H1 (cell line): ENCODE measurements at regions not wholly inside any gene's neighbourhood (a gene's known extent, or its start where the extent isn't known, plus 50 kb on each side); places are given as distances from the start of the nearest gene placed in this dataset.

Source experiments
- TF ChIP-seq, protein P1 (sequence below): IDR thresholded peaks from 2 replicates; pipeline ENCODE4 v1.6.1; 2011; ENCODE audit warnings: low read length, improper control_type of control experiment

DNA sequence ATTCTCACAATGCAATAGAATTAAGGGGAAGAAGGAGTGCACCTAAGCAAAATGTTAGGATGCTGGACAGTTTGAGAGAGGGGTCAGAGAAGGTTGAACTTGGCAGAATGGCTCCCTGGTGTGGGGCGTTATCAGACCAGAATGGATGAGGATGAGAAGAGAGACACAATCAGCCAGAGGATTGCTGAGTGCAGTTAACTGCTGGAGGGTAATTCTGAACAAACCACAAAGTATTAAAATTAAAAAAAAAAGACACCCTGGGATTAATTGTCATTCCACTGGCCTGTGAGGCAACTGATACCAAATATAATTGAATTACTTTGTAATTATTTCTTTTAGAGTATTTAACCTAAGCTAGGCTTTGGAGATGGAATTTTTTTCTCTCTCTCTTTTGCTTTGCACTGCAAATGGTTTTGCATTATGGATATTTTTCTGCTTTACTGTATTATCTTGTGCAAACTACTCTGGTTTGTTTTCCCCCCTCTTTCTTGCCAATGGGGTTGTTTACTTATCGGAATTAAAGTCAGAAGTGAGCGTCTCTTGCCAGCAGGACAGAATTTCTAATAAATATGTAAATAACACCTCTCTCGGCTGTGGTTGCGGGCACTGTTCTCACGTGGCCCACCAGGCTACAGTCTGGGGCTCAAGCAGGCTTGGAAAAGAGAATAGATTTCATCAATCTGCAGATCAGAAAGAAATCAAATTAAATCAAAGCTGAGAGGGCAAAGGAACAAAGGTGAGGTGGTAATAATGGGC, 572.9 kb upstream of the CAMK1G start (continued):
- TF ChIP-seq, protein P1, sequence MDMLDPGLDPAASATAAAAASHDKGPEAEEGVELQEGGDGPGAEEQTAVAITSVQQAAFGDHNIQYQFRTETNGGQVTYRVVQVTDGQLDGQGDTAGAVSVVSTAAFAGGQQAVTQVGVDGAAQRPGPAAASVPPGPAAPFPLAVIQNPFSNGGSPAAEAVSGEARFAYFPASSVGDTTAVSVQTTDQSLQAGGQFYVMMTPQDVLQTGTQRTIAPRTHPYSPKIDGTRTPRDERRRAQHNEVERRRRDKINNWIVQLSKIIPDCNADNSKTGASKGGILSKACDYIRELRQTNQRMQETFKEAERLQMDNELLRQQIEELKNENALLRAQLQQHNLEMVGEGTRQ, result no peak
- TF ChIP-seq, all 59 proteins: peak for 0
